H7 (cell line): ENCODE measurements at regions not wholly inside any gene's neighbourhood (a gene's known extent, or its start where the extent isn't known, plus 50 kb on each side); places are given as distances from the start of the nearest gene placed in this dataset.
"Not testable (repeated sequence)": the region's sequence is repeated elsewhere in the genome, so short reads cannot be mapped to it uniquely, and the experiment has no call there.

ENCODE experiments used
- DNase-seq: peaks from one replicate; pipeline ENCODE4 v3.0.0; 2012
- H3K27me3 ChIP-seq: 2 replicates; pipeline ENCODE4 v1.6.0; 2011; ENCODE audit warnings: mild to moderate bottlenecking, low read length; ENCODE audit not compliant: control insufficient read depth, insufficient read depth
- H3K36me3 ChIP-seq: replicated peaks from 2 replicates; pipeline ENCODE4 v1.5.1; 2011; ENCODE audit warnings: low read length; ENCODE audit not compliant: control insufficient read depth, insufficient read depth
- H3K4me3 ChIP-seq: 2 replicates; pipeline ENCODE4 v1.5.1; 2011; ENCODE audit warnings: low read depth, mild to moderate bottlenecking, control low read depth, low read length, moderate library complexity; ENCODE audit not compliant: insufficient read depth

DNA sequence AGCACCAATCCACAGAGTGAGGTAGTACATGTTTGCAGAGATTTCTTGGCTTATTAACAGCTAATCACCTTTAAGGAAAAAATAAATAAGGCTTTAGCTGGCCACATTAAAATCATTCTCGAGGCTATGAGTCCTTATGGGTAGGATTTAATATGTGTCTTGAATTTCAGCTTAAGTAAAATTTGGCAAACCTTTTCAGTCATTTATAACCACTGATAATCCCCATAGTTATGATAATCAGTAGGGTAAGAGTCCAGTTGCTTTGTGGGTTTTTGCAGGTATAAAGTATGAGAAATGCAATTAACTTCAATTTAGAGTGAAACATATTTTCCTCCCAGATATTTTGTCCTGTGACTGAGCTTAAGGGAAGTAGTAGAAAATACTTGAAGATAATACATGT is 1458.9 kb upstream of the FLRT2 start:
- no peak overlapping the region for H3K4me3 ChIP-seq
- DNase-seq: no peak
- H3K27me3 ChIP-seq: no peaks in the 10 kb centered on the region
- no peaks in the 10 kb centered on the region for H3K36me3 ChIP-seq

- no peaks in the 10 kb centered on the region for H3K36me3 ChIP-seq
- no peaks in the 10 kb centered on the region for H3K27me3 ChIP-seq
- no peak overlapping the region for H3K4me3 ChIP-seq
- no peak for DNase-seq
These were observed 1455.3 kb upstream of the FLRT2 start for GRCh38 chr14:84074626-84075025.

- no peak for DNase-seq
- Histone ChIP-seq H3K27me3 (no peaks in the 10 kb centered on the region), H3K36me3 (no peaks in the 10 kb centered on the region), H3K4me3 (no peak overlapping the region)
These were observed 1449.0 kb upstream of the FLRT2 start for GRCh38 chr14:84080944-84081343.

GRCh38 chr14:84084056-84084630 is 1445.8 kb upstream of the FLRT2 start:
- no peak overlapping the region for H3K4me3 ChIP-seq
- H3K27me3 ChIP-seq: no peaks in the 10 kb centered on the region
- no peak for DNase-seq
- H3K36me3 ChIP-seq: no peaks in the 10 kb centered on the region

- H3K27me3 ChIP-seq: no peaks in the 10 kb centered on the region
- DNase-seq: no peak
- H3K36me3 ChIP-seq: no peaks in the 10 kb centered on the region
- H3K4me3 ChIP-seq: no peak overlapping the region
These were observed 1444.5 kb upstream of the FLRT2 start for GRCh38 chr14:84085493-84085892.

GRCh38 chr14:84086714-84087113 is 1443.2 kb upstream of the FLRT2 start:
- Histone ChIP-seq H3K36me3 (no peaks in the 10 kb centered on the region), H3K27me3 (no peaks in the 10 kb centered on the region), H3K4me3 (no peak overlapping the region)
- DNase-seq: no peak

GRCh38 chr14:84087986-84088531 is 1441.9 kb upstream of the FLRT2 start:
- H3K27me3 ChIP-seq: no peaks in the 10 kb centered on the region
- DNase-seq: no peak
- no peak overlapping the region for H3K4me3 ChIP-seq
- no peaks in the 10 kb centered on the region for H3K36me3 ChIP-seq

GRCh38 chr14:84090837-84091236 is 1439.1 kb upstream of the FLRT2 start:
- Histone ChIP-seq H3K36me3 (no peaks in the 10 kb centered on the region), H3K27me3 (no peaks in the 10 kb centered on the region), H3K4me3 (no peak overlapping the region)
- DNase-seq: no peak

DNA sequence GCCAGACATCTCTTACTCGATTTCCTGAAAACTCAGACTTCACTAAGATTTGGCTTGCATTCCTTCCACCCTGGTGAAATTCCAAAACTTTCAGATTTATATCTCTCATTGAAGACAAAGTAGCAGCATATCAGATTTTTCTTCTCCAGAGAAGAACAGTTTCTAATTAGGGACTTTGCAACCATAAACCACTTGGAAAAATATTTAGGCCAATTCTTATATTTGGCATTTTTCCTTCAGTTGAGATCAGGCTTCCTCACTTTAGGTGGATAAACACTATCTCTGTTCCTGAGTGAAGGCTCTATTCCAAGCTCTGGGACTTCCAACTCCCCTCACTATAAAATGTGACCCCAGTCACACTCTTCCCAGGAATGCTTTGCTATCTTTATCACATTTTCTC is 1434.3 kb upstream of the FLRT2 start:
- no peak for DNase-seq
- no peaks in the 10 kb centered on the region for H3K36me3 ChIP-seq
- H3K27me3 ChIP-seq: no peaks in the 10 kb centered on the region
- H3K4me3 ChIP-seq: no peak overlapping the region

DNA sequence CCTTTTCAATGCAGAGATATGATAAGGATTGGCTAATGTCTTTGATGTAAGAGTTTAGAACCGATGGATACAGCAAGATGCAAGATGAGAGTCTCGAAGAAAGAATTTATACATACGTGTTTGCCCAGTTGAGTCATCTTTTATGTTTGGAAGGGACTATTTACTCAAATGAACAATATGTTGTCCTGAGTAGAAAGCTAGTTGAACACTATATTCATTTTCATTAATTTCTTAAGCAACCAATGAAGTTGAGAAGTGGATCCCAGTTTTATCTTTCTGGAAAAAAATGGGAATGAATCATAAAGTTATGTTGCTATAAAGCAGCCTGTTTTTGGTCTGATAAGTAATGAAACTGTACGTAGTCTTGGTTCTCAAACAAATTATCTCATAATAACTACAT is 1431.7 kb upstream of the FLRT2 start:
- no peaks in the 10 kb centered on the region for H3K27me3 ChIP-seq
- H3K4me3 ChIP-seq: no peak overlapping the region
- no peaks in the 10 kb centered on the region for H3K36me3 ChIP-seq
- no peak for DNase-seq

- DNase-seq, H3K27me3 ChIP-seq, H3K4me3 ChIP-seq, H3K36me3 ChIP-seq: not testable (repeated sequence)
These were observed 1430.4 kb upstream of the FLRT2 start for GRCh38 chr14:84099560-84099959.

DNA sequence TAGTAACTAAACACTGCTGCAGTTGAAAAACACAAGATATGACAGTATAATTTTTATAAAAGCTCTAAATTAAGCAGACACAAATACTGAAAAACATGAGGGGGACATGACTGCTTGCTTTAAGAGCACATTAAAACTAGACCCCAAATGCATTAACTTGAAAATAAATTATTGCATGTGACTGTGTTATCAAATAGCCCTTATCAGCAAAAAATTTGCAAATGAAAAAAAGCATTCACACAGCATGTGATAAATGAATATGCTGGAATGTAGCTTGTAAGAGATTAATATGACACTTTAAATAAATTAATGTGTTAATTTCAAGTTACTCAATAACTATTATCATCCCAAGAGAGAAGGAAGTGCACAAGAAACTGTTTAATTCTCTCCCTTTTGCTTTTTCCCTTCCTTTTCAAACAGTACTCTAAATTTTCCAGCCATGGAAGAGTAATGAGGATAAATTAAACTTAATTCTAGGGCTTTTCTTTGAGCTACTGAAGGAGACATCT is 1422.1 kb upstream of the FLRT2 start:
- H3K36me3 ChIP-seq: no peaks in the 10 kb centered on the region
- no peaks in the 10 kb centered on the region for H3K27me3 ChIP-seq
- H3K4me3 ChIP-seq: no peak overlapping the region
- no peak for DNase-seq

DNA sequence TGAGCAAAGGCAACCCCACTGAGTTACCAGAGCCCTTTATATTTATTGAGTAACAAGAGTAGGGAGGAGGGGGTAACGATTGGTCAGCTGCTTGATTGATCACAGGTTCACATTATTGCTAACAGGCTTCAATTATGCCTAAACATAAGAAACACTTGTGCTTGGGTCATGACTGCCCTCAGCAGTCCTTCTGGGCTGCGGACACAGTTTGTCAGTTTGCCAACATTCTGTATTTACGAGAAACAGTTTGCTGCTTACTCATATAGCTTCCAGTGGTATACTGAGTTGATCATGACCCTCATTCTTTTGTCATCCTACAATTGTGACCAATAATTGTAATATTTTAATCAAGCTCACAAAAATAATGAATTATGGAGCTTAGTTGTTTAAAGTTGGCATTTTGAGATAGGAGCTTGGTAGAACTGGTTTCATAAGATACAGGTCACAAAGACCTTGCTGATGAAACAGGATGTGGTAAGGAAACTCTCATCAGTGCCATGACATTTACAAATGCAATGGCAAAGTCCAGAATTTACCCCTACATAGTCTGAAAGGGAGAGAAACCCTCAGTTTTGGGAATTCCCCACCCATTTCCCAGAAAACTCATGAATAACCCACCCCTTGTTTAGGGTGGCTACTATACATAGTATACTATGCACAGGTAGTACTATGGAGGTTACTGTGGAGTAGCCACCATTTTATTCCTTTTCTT is 1421.0 kb upstream of the FLRT2 start:
- no peak for DNase-seq
- Histone ChIP-seq H3K36me3 (no peaks in the 10 kb centered on the region), H3K4me3 (no peak overlapping the region), H3K27me3 (no peaks in the 10 kb centered on the region)

DNA sequence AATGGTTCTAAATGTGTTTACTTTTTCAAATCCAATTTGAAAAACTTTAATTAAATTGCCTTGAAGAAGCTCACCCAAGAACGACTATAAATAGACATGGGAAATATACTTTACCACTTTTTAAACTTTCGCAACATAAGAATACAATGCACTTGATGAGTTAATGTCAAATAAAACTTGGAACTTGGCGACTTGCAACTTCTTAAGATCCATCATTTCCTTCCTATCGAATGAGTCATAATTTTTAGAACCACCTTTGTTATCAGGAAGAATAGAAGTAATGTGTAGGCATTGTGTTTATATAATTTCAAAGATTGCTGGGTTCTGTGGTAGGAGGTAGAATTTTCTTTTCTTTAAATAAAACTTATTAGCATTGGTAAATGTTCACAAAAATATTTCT is 1417.4 kb upstream of the FLRT2 start:
- no peaks in the 10 kb centered on the region for H3K36me3 ChIP-seq
- no peak for DNase-seq
- no peak overlapping the region for H3K4me3 ChIP-seq
- no peaks in the 10 kb centered on the region for H3K27me3 ChIP-seq

GRCh38 chr14:84125676-84126075 is 1404.3 kb upstream of the FLRT2 start:
- no peaks in the 10 kb centered on the region for H3K36me3 ChIP-seq
- DNase-seq: no peak
- H3K27me3 ChIP-seq: no peaks in the 10 kb centered on the region
- H3K4me3 ChIP-seq: no peak overlapping the region
